ENCODE measurements at regions not wholly inside any gene's neighbourhood (a gene's known extent, or its start where the extent isn't known, plus 50 kb on each side); places are given as distances from the start of the nearest gene placed in this dataset.

GRCh38 chr5:88540471-88541115, 271.9 kb upstream of the TMEM161B start:
- no peak for DNase-seq

- DNase-seq: no peak
Observed at GRCh38 chr5:88539693-88540365, 271.2 kb upstream of the TMEM161B start.

- DNase-seq: no peak
Observed at GRCh38 chr5:88539026-88539425, 270.4 kb upstream of the TMEM161B start.

- no peak for DNase-seq
Observed at GRCh38 chr5:88536146-88536545, 267.5 kb upstream of the TMEM161B start.

- DNase-seq: no peak
Observed at GRCh38 chr5:88524941-88525340, 256.3 kb upstream of the TMEM161B start.

GRCh38 chr5:88519066-88519465, 250.4 kb upstream of the TMEM161B start:
- DNase-seq: no peak

GRCh38 chr5:88518131-88519016, 249.7 kb upstream of the TMEM161B start:
- DNase-seq: no peak

- no peak for DNase-seq
Observed at GRCh38 chr5:88515881-88516819, 247.5 kb upstream of the TMEM161B start.

GRCh38 chr5:88515068-88515467, 246.4 kb upstream of the TMEM161B start:
- no peak for DNase-seq

- DNase-seq: no peak
Observed at GRCh38 chr5:88509403-88509802, 240.8 kb upstream of the TMEM161B start.

GRCh38 chr5:88507261-88507660, 238.6 kb upstream of the TMEM161B start:
- no peak for DNase-seq

- DNase-seq: no peak
Observed at GRCh38 chr5:88503406-88503805, 234.8 kb upstream of the TMEM161B start.

- DNase-seq: no peak
Observed at GRCh38 chr5:88503041-88503345, 234.3 kb upstream of the TMEM161B start.

- no peak for DNase-seq
Observed at GRCh38 chr5:88502179-88503040, 233.8 kb upstream of the TMEM161B start.

- DNase-seq: no peak
Observed at GRCh38 chr5:88495810-88496209, 227.2 kb upstream of the TMEM161B start.

GRCh38 chr5:88490874-88491273, 222.2 kb upstream of the TMEM161B start:
- no peak for DNase-seq

GRCh38 chr5:88489364-88489763, 220.7 kb upstream of the TMEM161B start:
- no peak for DNase-seq

- DNase-seq: no peak
Observed at GRCh38 chr5:88488561-88488960, 219.9 kb upstream of the TMEM161B start.

- no peak for DNase-seq
Observed at GRCh38 chr5:88488130-88488529, 219.5 kb upstream of the TMEM161B start.

- no peak for DNase-seq
Observed at GRCh38 chr5:88487066-88487465, 218.4 kb upstream of the TMEM161B start.

- DNase-seq: no peak
Observed at GRCh38 chr5:88486431-88486830, 217.8 kb upstream of the TMEM161B start.

- DNase-seq: no peak
Observed at GRCh38 chr5:88485531-88485930, 216.9 kb upstream of the TMEM161B start.
